Retinal pigment epithelial cell (primary cell): ENCODE measurements at regions not wholly inside any gene's neighbourhood (a gene's known extent, or its start where the extent isn't known, plus 50 kb on each side); places are given as distances from the start of the nearest gene placed in this dataset.
A peak's percentile ranks its signal among the peaks of the same experiment; 100 is the strongest.

Experiments used
- DNase-seq: peaks from one replicate; pipeline ENCODE4 v3.0.0-alpha.2; 2010; ENCODE audit warnings: low read depth
- H3K4me3 ChIP-seq: 2 replicates; pipeline ENCODE4 v1.5.1; 2011; ENCODE audit warnings: mild to moderate bottlenecking, low read length, control low read depth, moderate library complexity
- TF ChIP-seq, protein P1 (sequence below): conservative IDR thresholded peaks from 2 replicates; pipeline ENCODE4 v1.5.1; 2011; ENCODE audit warnings: low read depth, low read length, control low read depth, inconsistent platforms

DNA sequence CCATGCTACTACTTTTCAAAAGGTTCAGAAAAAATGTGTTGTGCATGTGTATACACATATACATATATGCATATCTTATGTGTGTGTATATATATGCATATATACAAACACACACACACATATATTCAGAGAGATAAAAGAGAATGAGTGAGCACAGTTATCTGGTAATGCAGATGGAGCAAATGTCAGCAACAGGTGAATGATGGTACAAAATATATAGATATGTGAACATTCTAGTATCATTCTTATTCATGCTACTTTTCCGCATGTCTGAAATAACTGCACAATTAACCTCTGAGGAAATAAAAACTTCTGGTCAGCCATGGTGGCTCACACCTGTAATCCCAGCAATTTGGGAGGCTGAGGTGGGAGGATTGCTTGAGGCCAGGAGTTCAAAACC, 222.6 kb upstream of the NANOGP8 start:
- TF ChIP-seq, protein P1, sequence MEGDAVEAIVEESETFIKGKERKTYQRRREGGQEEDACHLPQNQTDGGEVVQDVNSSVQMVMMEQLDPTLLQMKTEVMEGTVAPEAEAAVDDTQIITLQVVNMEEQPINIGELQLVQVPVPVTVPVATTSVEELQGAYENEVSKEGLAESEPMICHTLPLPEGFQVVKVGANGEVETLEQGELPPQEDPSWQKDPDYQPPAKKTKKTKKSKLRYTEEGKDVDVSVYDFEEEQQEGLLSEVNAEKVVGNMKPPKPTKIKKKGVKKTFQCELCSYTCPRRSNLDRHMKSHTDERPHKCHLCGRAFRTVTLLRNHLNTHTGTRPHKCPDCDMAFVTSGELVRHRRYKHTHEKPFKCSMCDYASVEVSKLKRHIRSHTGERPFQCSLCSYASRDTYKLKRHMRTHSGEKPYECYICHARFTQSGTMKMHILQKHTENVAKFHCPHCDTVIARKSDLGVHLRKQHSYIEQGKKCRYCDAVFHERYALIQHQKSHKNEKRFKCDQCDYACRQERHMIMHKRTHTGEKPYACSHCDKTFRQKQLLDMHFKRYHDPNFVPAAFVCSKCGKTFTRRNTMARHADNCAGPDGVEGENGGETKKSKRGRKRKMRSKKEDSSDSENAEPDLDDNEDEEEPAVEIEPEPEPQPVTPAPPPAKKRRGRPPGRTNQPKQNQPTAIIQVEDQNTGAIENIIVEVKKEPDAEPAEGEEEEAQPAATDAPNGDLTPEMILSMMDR, result no peak
- H3K4me3 ChIP-seq, result no peak overlapping the region
- no peak for DNase-seq

DNA sequence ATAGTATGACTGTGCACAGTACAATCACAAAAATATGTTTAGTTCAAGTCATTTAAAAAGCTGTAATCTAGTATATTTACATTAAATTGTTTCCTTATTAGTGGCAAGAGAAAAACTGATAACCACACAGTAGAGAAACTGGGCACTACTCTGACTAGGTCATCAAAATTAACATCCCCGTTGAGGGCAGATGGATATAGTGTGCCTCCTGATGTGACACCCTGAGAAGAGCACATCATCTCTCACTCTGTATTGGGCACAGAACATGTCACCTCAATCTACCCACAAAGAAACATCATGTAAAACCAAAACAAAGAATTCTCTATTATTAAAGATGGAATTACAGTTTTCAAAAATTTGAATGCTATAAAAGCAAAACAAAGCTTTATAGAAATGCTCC, 221.9 kb upstream of the NANOGP8 start:
- TF ChIP-seq, protein P1, result no peak
- no peak for DNase-seq

DNA sequence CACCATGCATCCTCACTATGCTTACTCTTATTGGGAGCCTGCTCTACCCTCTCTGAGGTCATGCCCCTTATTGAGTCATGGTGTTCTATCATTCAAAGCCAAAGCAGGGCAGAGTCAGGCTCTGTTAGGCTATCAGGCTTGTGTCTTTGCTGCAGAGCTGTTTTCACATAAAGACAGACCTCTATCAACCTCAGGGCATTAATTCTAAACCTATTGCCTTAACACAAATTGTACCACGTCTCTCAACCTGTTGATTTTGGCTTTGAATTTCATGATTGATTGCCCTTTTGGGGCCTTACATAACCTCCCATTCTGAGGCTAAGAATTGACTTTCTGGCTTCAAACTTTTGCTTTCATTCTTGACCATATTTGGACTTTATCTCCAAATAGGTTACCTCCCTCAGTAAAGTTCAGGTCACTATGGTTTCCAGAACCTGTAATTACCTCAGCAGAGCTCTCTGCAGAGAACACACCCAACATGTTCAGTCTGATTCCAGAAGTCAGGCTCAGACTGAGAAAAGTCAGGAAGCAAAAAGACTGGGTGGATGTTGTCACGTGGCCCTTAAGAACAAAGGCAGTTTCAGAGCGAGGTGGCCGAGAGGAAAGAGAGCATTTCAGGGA, 221.4 kb upstream of the NANOGP8 start:
- no peak overlapping the region for H3K4me3 ChIP-seq
- TF ChIP-seq, protein P1, result no peak
- DNase-seq, result peak; percentile 88

More for the DNA sequence above, 221.9 kb upstream of the NANOGP8 start:
- H3K4me3 ChIP-seq, result no peak overlapping the region

DNA sequence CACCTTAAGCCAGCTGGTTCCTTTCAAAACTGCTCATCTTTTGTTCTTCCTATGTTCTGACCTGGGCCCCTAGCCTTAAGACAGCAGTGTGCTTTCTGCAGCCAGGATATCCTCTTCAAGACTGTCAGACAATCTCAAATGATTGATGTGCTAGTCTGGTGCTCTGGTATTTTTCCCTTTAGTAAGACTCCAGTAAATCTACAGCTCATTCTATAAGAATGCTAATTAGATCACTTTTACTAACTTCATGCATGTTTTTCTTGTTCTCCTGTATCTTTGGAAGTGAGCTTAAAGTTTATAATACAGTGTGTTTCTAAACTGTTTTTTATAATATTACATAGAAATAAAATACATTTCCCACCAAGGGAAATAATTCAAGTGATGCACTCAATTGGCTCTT, 220.9 kb upstream of the NANOGP8 start:
- TF ChIP-seq, protein P1, result no peak
- no peak overlapping the region for H3K4me3 ChIP-seq
- peak; percentile 51 for DNase-seq

DNA sequence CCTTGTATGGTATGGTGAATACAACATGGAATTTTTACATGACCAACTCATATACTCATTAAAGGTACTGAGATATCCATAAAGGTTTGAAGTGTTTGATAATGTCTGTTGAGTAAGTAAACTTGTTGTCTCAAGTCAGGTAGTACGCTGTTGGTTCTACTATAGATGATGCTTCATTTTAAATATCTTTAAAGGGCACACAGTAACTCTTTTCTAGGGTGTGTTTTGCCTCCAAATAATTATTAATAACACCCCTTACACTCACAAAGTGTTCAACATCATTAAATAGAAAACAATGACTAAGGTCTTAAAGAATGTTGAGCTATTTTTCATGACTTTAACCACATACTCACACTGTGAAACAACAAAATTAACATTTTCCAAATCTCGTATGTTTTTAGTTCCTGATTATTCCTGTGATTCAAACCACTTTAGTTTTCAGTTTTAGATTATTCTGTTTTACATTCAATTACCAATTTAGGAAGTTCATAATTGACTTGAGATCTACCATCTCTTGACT, 220.0 kb upstream of the NANOGP8 start:
- no peak overlapping the region for H3K4me3 ChIP-seq
- TF ChIP-seq, protein P1, result no peak
- DNase-seq, result peak; percentile 34

DNA sequence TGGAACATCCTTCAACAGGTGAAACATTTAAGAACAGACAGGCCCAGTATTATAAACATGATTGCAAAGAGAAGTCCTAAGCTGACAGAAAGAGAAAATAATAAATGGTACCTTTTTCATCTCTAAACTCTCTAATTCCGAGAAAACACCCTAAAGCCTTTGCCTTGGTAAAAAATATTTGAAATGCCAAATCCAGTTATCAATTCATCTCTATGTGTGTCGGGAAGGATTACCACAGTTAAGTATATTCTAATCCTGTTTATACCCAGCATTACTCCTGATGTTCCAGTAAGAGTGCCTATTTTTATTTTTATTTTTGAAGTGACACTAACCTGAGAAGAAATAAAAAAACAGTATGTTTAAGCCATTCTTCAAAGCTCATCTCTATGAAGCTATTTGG, 219.3 kb upstream of the NANOGP8 start:
- DNase-seq, result peak; percentile 69
- TF ChIP-seq, protein P1, result no peak
- no peak overlapping the region for H3K4me3 ChIP-seq

DNA sequence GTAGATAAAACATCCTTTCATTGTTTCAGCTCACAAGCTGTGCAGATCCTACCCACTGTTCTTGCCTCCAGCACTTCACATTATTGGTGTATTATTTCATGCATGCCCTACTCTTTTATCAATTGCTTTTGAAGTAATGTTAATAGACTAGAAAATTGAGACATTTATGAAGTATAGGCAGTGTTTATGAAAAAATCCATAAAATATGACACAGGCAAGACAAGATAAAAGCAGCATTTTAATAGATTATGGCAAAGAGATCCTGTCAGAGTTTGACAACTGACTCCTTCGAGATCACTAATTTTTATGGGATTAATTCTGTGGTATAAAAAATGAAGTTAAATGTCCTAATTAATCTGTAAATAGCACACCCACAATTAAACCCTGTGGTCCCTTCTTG, 217.2 kb upstream of the NANOGP8 start:
- TF ChIP-seq, protein P1, result no peak
- no peak for DNase-seq
- no peak overlapping the region for H3K4me3 ChIP-seq
